Pulmonary artery endothelial cell (primary cell): ENCODE measurements at regions not wholly inside any gene's neighbourhood (a gene's known extent, or its start where the extent isn't known, plus 50 kb on each side); places are given as distances from the start of the nearest gene placed in this dataset.

Experiments
- DNase-seq: peaks from one replicate; pipeline ENCODE4 v3.0.0-alpha.2; 2011; ENCODE audit warnings: low read depth, low spot score

GRCh38 chr9:17846948-17847655, 268.2 kb downstream of the SH3GL2 start:
- no peak for DNase-seq

- DNase-seq = no peak
These were observed 269.0 kb downstream of the SH3GL2 start for GRCh38 chr9:17847908-17848307.

DNA sequence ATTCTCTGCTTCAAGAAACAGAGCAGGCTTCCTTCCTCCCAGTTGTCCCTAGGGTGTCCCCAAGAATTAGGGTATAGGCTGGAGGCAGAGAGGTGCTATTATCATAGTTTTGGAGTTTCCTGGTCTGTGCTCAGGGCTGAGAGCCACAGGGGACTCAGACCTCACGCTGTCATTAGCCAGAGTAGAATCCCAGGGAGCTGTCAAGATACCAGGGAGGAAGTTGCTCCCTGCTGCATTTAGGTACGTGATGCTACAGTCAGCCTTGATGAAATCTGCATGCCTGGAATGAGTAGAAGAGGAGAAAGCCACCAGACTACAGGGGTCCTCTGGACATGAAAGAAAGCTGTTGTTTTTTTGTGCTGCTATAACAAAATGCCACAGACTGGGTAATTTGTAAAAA, 273.2 kb downstream of the SH3GL2 start:
- no peak for DNase-seq

DNA sequence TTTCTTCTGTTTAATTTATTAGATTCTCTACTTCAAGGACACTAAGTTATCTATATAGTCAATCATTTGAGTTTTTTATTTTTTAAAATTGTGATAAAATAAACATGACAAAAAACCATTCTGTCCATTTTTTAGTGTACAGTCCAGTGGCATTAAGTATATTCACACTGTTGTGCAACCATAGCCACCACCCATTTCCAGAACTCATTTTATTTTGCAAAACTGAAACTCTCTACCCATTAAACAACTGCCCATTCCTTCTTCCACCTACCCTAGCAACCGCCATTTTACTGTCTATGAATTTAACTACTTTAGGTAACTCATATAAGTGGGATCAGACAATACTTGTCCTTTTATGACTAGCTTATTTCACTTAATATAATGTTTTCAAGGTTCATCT, 275.6 kb downstream of the SH3GL2 start:
- no peak for DNase-seq

DNA sequence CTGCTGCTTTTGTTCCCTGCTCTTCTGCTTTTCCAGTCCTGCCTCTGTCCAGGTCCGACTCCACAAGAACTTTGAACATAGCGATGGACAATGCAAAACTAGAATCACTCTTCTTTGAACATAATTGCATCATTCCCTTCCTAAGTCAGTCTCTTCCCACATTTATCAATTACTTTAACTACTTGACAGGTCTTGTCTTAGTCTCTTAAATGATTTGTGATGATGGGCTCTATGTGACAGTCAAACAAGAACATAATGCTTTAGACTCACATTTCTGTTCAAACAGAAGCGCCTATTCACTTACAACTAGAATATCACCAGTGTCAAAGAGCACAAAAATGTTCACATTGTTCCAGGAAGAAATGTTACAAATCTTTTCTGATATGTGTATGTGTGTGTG, 278.1 kb downstream of the SH3GL2 start:
- no peak for DNase-seq

- DNase-seq = no peak
These were observed 280.4 kb downstream of the SH3GL2 start for GRCh38 chr9:17859228-17859627.

- DNase-seq = no peak
These were observed 281.1 kb downstream of the SH3GL2 start for GRCh38 chr9:17859987-17860386.

DNA sequence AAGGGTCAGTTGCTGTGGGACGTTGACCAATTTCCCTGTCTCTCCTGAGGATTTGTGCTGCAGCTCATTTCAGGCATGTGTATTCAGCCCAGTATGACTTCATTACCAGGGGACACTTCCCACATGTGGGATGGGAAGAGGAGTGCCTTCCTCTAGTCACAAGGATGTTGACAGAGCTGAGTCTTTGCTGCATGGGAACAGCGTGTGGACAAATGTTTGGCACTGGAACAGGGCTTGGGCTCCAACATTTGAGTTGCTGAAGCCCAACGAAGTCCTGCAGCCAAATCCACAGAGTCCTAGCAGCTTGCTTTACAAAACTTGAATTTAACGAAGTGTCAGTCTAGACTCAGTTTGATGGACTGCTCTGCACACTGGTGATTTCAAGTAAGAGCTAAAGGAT, 283.2 kb downstream of the SH3GL2 start:
- no peak for DNase-seq

- no peak for DNase-seq
These were observed 283.8 kb downstream of the SH3GL2 start for GRCh38 chr9:17862629-17863028.

GRCh38 chr9:17863213-17863883, 284.5 kb downstream of the SH3GL2 start:
- DNase-seq = no peak

DNA sequence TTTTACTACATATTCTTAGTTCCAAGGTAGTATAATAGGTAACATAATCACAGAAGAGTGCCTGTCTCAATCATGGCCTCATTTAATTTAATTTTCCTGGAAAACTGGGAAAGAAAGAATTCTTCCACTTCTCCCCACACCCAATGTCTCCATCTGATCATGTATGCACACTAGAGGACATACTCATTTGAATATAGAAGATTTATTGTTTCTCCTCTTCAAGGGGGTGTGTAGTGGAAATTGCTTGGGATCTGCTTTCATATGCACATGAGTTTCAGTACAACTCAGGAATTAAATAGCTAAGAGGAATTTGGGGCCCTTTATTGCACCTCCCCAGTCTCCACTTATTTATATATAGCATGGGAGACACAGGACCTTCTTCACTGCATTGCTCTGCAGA, 285.1 kb downstream of the SH3GL2 start:
- no peak for DNase-seq

DNA sequence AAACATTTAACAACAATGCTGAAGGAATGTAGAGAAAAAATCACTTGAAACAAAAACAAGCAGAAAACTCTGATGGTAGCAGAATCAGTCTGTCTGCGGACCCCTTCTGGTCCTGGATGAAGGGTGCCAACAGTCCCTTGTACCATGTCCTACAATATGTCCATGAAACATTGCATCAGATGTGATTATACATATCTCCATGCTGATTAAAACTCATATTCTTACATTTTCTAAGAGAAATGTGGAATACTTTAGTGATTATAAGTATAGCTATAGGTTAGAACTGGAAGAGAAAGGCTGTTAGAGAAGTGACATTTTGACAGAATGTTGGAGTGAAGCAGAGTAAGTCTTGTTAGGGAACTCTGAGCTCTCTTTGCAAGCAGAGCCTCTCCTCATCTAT, 286.1 kb downstream of the SH3GL2 start:
- DNase-seq = no peak

- no peak for DNase-seq
These were observed 287.0 kb downstream of the SH3GL2 start for GRCh38 chr9:17865881-17866280.

DNA sequence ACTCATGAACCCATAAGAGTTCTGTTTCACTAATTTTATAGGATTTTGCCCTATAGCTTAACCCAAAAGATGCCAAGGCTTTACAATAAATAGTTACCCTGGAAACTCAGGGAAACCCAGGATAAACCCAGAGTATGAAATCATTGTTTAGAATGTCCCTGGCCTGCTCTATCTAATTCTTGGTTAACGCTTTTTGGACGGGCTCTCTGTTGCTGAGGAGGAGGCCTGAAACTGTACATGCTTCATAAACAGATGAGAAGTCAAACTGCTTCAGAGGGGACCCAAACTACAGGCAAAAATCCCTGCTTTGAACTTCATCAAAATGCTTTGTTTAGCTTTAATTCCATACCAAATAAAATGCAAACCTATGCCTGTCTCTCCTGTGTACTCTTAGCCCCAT, 291.9 kb downstream of the SH3GL2 start:
- no peak for DNase-seq

- DNase-seq = no peak
These were observed 292.5 kb downstream of the SH3GL2 start for GRCh38 chr9:17871213-17871890.

GRCh38 chr9:17875886-17876285, 297.0 kb downstream of the SH3GL2 start:
- DNase-seq = no peak

GRCh38 chr9:17876687-17877086, 297.8 kb downstream of the SH3GL2 start:
- DNase-seq = no peak

DNA sequence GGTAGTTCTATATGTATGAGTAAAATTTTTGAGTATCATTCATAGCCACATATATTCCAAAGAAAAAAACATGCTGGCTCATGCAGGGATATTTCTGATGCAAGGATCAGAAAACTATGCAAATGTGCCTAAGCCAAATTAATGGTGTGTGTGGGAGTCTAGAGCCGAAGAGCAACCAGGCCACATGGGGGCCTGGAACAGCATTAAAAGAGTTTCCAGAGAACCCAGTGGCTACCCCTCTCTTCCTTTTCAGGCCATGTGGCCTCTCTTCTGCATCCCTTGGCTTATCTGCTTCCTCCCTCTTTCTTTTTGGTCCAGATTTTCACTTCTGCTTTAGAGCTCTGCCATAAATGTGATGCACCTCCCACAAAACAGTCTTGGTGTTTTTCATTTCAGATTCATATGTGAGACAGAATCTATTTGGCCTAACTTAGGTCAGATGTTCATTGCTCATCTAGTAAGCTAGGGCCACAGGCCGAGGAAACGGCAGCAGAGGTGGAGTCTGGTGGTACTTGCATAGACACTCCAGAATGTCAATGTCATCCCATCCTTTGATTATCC, 300.0 kb downstream of the SH3GL2 start:
- DNase-seq = no peak

- DNase-seq = no peak
These were observed 302.5 kb downstream of the SH3GL2 start for GRCh38 chr9:17881371-17881770.

GRCh38 chr9:17882688-17883594, 304.1 kb downstream of the SH3GL2 start:
- no peak for DNase-seq

DNA sequence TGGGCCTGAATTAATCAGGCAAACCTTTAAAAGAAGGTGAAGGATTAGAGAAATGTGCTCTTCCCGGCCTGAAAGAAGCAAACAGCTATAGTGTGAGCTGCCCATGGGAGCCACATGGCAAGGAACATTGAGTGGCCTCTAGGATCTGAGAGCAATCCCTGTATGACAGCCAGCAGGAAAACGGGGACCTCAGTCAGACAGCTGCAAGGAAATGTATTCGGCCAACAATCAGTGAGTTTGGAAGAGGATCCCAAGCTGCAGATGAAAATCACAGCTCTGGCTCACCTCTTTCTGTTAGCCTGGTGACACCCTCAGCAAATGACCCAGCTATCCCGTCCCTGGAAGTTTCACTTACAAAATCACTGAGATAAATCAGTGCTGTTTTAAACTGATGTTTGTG, 309.2 kb downstream of the SH3GL2 start:
- no peak for DNase-seq
